ENCODE measurements at regions not wholly inside any gene's neighbourhood (a gene's known extent, or its start where the extent isn't known, plus 50 kb on each side); places are given as distances from the start of the nearest gene placed in this dataset.
"Not testable (repeated sequence)": the region's sequence is repeated elsewhere in the genome, so short reads cannot be mapped to it uniquely, and the experiment has no call there.

DNA sequence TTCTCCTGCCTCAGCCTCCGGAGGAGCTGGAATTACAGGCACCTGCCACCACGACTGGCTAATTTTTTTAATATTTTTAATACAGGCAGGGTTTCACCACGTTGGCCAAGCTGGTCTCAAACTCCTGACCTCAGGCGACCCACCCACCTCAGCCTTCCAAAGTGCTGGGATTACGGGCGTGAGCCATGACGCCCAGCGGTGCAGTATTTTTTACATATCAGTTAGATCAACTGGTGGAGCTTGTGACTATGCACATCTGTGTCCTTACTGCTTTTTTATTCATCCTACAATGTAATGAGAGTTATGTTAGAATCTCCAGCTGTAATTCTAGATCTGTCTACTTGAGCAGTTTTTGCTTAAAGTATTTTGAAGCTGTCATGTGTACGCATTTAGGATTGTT, 2919.5 kb upstream of the OR11H1 start:
- TF ChIP-seq, protein P1, sequence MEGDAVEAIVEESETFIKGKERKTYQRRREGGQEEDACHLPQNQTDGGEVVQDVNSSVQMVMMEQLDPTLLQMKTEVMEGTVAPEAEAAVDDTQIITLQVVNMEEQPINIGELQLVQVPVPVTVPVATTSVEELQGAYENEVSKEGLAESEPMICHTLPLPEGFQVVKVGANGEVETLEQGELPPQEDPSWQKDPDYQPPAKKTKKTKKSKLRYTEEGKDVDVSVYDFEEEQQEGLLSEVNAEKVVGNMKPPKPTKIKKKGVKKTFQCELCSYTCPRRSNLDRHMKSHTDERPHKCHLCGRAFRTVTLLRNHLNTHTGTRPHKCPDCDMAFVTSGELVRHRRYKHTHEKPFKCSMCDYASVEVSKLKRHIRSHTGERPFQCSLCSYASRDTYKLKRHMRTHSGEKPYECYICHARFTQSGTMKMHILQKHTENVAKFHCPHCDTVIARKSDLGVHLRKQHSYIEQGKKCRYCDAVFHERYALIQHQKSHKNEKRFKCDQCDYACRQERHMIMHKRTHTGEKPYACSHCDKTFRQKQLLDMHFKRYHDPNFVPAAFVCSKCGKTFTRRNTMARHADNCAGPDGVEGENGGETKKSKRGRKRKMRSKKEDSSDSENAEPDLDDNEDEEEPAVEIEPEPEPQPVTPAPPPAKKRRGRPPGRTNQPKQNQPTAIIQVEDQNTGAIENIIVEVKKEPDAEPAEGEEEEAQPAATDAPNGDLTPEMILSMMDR (conservative IDR thresholded peaks at IDR 0.05), result not testable (repeated sequence)
- not testable (repeated sequence) for TF ChIP-seq ZFX (IDR thresholded peaks at IDR 0.05)

Measured in C4-2B (cell line).